Stimulated activated CD4-positive, alpha-beta T cell treated with anti-CD3 and anti-CD28 coated beads, Interleukin-4, amount 100 ng/mL, for 1 hour (primary cell): ENCODE measurements at regions not wholly inside any gene's neighbourhood (a gene's known extent, or its start where the extent isn't known, plus 50 kb on each side); places are given as distances from the start of the nearest gene placed in this dataset.
"Not testable (repeated sequence)": the region's sequence is repeated elsewhere in the genome, so short reads cannot be mapped to it uniquely, and the experiment has no call there.

ENCODE experiments used
- DNase-seq: peaks from one replicate; pipeline ENCODE4 v3.0.0-alpha.2; 2020

DNA sequence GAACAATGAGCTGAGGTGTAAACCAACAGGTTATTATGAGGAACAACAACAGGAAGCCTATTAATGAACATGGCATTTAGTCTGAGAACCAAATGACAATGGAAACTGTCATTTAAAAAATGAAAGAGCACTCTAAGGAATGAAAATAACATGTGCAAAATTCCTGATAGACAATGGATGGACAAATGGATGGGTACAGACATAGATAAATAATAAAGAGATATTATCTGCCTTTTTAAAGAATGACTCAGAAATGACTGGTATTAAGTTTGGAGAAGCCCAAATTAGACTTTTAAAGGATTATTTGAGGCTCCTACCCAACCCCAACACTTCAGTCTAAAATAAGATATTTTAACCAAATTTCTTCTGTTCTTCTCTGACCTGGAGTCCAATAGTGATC, 650.5 kb upstream of the ZNF385D start:
- DNase-seq: no peak

- DNase-seq: no peak
Observed at GRCh38 chr3:22414239-22414638, 663.2 kb upstream of the ZNF385D start.

- not testable (repeated sequence) for DNase-seq
Observed at GRCh38 chr3:22416838-22417446, 665.9 kb upstream of the ZNF385D start.

- DNase-seq: no peak
Observed at GRCh38 chr3:22419261-22419660, 668.3 kb upstream of the ZNF385D start.

DNA sequence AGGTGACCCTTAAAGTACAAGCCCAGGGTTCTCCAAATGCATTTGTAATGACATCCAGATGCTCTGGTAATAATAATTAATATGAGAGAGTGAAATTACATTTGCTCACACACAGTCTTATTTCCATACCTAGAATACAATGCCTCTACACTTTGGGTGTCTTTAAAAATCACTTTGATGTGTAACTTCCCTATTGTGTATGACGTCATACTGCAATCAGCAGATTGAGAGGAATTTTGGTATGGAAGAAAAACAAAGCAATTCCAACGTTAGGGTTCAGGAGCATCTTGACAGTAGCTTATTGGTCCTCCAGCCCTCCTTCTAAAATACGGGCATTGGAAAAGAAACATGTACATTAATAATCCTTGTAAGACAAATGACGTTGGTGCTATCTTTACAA, 670.6 kb upstream of the ZNF385D start:
- no peak for DNase-seq

- DNase-seq: no peak
Observed at GRCh38 chr3:22431334-22431733, 680.3 kb upstream of the ZNF385D start.

DNA sequence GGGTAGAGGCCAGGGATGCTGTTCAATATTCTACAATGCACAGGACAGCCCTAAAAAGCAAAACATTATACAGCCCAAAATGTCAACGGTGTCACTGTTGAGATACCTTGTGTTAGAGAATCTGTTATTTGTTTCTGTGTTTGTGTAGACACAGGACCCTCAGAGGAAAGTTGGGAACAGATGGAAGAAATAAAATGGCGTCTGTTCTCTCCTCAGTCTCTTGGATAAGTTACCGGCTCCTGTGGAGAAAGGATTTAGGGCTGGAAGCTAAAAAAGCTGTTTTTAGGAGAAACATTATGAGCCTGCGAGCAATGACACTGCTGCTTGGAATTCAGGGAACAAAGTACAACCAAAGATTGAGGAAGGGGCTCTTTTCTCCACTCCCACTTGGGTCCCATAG, 688.6 kb upstream of the ZNF385D start:
- DNase-seq: no peak

- DNase-seq: no peak
Observed at GRCh38 chr3:22441711-22442110, 690.7 kb upstream of the ZNF385D start.

GRCh38 chr3:22443571-22444233, 692.7 kb upstream of the ZNF385D start:
- DNase-seq: no peak

DNA sequence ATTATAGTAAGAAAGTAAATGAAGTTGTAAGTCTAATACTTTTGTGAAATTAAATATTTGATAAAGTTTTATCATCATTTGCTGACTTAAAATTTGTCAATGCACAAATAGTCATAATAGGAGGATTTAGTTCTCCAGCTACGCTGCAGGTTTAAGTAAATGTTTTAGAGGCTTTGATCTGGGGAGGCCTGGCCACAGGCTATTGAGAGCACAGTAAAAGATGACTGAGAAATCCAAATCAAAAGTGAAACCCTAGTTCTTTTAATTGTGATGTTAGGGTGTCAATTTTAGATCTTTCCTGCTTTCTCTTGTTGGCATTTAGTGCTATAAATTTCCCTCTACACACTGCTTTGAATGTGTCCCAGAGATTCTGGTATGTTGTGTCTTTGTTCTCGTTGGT, 694.3 kb upstream of the ZNF385D start:
- not testable (repeated sequence) for DNase-seq

DNA sequence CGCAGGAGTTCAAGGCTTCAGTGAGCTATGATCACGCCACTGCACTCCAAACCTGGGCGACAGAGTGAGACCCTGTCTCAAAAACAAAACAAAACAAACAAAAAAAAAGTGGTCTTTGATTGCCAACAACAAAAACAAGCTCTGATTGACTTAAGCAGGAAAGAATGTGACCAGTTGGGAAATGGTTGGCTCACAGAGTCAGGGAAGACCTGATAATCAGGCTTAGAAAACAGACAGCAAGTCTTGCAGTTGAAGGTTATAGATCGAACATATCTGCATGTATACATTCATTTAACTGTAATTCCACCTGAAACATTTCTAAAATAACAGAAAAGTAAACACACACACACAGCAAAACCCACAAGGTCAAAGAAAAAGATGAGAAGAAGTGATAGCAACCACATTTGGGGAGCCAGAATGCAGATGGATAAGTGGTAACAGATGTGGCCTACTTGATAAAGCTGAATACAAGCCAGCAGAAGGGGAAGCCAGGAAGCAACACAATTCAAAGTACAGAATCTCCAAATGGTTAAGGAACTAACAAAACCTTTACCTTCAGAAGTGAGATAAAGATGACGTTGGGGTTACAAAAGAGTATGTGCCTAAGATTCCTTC, 699.9 kb upstream of the ZNF385D start:
- DNase-seq: no peak

GRCh38 chr3:22451501-22451900, 700.5 kb upstream of the ZNF385D start:
- DNase-seq: no peak

DNA sequence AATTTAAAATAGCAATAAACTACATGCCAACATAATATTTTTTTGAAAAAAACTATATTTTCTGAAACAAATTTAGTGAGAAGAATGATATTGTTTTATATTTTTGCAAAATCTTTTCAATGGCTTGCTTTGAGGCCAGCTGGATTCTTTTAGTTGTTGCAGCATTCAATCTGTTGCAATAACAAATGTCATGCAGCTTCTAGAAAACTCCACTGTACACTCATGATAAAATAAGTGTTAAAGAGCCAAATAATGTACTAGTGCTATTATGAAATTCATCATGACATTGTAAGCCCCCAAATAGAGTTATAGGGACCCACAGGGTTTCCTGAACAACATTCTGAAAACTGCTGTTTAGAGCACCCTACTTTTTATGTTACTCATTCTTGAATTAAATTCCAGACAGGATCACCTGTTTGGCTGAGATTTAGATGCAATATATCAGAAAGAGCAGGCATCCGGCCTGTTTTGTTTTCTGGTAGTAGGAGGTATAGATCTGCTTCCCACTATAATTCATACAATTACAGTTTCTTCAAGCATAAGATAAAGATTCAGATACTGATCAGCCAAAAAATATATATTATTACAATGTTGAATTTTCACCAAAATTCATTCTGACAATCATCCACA, 703.0 kb upstream of the ZNF385D start:
- DNase-seq: no peak

- no peak for DNase-seq
Observed at GRCh38 chr3:22469995-22470394, 719.0 kb upstream of the ZNF385D start.

DNA sequence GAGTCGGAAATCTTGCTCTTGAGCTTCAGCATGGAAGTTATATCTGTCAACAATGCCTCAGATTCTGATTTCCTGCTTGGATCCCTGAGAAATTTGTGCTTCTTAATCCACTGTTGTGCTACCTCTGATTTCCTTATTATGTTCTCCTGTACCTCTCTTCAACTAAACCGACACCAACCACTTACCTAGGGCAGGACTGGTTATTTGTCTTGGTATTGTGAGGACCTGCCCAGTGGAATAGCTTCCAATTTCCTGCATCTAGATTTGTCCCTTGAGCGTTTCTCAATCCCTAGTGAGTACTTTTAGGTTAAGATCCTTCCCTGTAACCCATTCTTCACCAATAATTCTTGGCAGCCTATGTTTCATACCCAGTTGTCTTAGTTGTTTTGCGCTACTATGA, 720.5 kb upstream of the ZNF385D start:
- DNase-seq: no peak

DNA sequence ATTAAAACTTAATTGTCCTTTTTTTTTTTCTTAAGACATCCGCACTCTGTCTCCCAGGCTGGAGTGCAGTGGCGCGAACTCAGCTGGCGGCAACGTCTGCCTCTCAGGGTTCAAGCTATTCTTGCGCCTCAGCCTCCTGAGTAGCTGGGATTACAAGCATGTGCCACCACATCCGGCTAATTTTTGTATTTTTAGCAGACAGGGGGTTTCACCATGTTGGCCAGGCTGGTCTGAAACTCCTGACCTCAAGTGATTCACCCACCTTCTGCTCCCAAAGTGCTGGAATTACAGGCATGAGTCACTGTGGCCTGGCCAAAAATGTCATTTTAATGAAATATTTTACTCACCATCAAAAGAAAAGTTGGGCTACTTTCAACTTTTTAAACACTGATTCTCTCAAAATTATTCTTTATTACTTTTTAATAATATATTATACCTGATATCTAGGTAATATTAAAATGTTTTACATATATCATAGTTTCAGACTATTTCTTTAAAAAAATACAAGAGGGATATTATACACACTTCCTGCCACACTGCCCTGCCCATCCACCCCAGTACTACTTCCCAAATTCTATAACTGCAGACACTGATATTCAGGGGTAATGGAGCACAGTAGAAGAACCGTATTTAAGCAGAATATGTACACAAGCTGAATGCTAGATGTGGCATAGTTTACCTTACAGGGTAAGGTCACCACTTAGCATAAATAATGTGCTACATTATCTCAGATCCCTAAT, 723.9 kb upstream of the ZNF385D start:
- DNase-seq: no peak

GRCh38 chr3:22475665-22476240, 724.7 kb upstream of the ZNF385D start:
- DNase-seq: no peak

DNA sequence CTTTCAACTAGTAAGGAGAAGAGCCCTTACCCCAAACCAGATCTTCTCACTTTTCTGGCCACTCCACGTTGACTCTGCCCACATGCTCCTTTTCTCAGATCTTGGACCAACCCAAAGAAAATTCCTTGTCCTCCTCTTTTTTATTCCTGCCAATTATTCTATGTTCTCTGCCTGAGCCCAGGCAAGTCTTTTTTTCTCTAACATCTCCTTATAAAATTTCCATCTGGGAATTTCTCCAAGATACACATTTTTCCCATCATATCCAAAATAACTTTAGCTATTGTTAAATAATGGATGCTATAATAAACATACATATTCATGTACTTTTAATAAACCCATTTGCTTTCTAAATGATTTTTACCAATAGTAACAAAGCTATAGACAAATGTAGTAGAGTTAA, 726.0 kb upstream of the ZNF385D start:
- no peak for DNase-seq

DNA sequence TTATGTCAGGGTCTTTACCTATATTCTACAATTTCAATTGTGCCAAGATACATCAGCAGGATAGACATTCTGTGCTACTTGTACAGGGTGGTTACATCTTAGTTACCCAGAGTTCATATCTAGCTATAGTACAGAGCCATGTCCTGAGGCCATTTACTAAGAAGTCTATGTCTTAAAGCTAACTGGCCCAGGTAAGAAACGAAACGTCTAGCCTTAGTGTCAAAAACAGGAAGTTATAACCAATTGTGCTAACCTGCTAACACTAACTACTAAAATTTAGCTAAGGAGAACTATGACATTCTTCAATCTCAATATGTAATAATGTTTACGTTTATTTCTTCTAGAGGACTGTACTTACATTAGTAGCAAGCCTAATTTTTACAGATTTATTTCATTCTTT, 717.2 kb upstream of the UBE2E2 start:
- no peak for DNase-seq

GRCh38 chr3:22490747-22491146, 712.4 kb upstream of the UBE2E2 start:
- DNase-seq: no peak

GRCh38 chr3:22491344-22491743, 711.8 kb upstream of the UBE2E2 start:
- no peak for DNase-seq

DNA sequence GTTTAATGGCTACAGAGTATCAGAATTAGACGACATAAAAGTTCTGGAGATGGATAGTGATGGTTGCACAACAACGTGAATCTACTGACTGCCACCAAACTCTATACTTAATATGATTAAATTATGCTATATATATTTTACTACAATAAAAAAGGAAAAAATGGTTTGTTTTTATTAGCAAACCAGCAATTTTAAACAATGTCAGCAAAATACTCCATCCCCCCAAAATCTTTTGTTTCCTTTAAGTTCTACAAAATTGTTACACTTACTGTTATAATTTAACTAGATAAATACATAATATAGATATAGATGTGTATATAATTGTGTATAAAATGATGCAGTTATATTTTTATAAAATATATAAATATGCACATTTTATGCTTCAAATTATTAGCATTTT, 710.8 kb upstream of the UBE2E2 start:
- DNase-seq: no peak

DNA sequence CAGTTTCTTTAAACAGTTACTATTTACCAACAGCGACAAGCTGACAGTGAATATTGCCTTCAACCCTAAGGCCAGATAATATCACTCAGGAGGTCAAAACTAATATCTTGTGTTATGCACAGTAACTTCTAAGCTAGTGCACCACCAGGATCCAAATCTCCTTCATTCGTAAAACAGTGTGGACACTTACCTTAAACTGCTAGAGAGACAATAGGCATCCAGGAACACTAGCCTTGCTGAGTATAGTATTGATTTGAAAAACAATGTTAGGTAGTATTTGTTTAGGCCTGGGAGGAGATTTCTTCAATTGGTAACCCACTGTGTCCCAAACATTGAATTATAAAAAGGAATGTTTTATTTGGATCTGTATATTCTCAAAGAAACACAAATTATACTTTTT, 707.9 kb upstream of the UBE2E2 start:
- no peak for DNase-seq
